ENCODE measurements at regions not wholly inside any gene's neighbourhood (a gene's known extent, or its start where the extent isn't known, plus 50 kb on each side); places are given as distances from the start of the nearest gene placed in this dataset.

DNA sequence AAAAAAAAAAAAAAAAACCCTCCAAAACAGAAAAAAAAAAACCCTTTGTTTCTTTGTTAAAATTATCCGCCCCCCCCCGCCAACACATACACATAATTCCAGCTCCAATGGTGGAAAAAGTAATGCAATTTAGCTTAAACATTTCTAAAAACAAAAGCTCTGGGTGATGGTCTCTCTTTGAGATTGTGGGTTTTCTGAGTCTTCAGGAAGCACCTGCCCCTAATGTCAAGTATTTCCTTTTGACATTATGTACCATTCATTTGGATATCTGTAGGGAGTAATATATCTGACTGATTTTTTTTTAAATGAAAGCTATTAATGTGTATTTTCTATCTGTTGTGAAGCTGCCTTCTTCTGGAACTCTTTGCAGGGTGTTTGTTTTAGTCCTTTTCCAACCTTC, 389.7 kb downstream of the TAF11L14 start:
- no peak for TF ChIP-seq POLR2A (IDR thresholded peaks at IDR 0.05)
- TF ChIP-seq, protein P1, sequence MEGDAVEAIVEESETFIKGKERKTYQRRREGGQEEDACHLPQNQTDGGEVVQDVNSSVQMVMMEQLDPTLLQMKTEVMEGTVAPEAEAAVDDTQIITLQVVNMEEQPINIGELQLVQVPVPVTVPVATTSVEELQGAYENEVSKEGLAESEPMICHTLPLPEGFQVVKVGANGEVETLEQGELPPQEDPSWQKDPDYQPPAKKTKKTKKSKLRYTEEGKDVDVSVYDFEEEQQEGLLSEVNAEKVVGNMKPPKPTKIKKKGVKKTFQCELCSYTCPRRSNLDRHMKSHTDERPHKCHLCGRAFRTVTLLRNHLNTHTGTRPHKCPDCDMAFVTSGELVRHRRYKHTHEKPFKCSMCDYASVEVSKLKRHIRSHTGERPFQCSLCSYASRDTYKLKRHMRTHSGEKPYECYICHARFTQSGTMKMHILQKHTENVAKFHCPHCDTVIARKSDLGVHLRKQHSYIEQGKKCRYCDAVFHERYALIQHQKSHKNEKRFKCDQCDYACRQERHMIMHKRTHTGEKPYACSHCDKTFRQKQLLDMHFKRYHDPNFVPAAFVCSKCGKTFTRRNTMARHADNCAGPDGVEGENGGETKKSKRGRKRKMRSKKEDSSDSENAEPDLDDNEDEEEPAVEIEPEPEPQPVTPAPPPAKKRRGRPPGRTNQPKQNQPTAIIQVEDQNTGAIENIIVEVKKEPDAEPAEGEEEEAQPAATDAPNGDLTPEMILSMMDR (IDR thresholded peaks at IDR 0.05 in 4 of 5, conservative IDR thresholded peaks at IDR 0.05 in 1 of 5): no peak
